ENCODE measurements at regions not wholly inside any gene's neighbourhood (a gene's known extent, or its start where the extent isn't known, plus 50 kb on each side); places are given as distances from the start of the nearest gene placed in this dataset.

- TF ChIP-seq CTCF (conservative IDR thresholded peaks at IDR 0.05; ENCODE audit: low read length) (no peak), EZH2phosphoT487 (IDR thresholded peaks at IDR 0.05; ENCODE audit: borderline replicate concordance) (no peak)
These were observed 149.7 kb upstream of the NUDT6 start for GRCh38 chr4:123072060-123072459.

All from Loucy (cell line).